GM23338 (cell line): ENCODE measurements at regions not wholly inside any gene's neighbourhood (a gene's known extent, or its start where the extent isn't known, plus 50 kb on each side); places are given as distances from the start of the nearest gene placed in this dataset.

Experiments
- CREB1 ChIP-seq: fragments of 250-450 bp; sonication (Bioruptor Pico); IDR thresholded peaks from 2 replicates; pipeline ENCODE4 v1.5.0; 2020; ENCODE audit warnings: low read depth, mild to moderate bottlenecking, moderate library complexity
- CTCF ChIP-seq, 2 experiments: fragments of 200-600 bp in 1 of 2; sonication (generic) in 1 of 2; conservative IDR thresholded peaks; 2 replicates each; pipeline versions ENCODE4 v1.5.1 to v1.6.1; 2016 to 2017; ENCODE audit warnings: antibody characterized with exemption in 2 of 2, low read depth in 2 of 2, mild to moderate bottlenecking in 2 of 2, moderate library complexity in 1 of 2
- EZH2phosphoT487 ChIP-seq: fragments of 200-600 bp; sonication (generic); IDR thresholded peaks from one replicate; pipeline ENCODE4 v1.8.1; 2018; ENCODE audit warnings: antibody characterized with exemption; ENCODE audit not compliant: unreplicated experiment
- JUNB ChIP-seq: IDR thresholded peaks from one replicate; pipeline ENCODE4 v1.6.1; 2016; ENCODE audit warnings: antibody characterized with exemption; ENCODE audit not compliant: unreplicated experiment
- NANOG ChIP-seq: IDR thresholded peaks from 2 replicates; pipeline ENCODE4 v1.6.1; 2016; ENCODE audit warnings: antibody characterized with exemption, borderline replicate concordance
- POLR2AphosphoS5 ChIP-seq: IDR thresholded peaks from 2 replicates; pipeline ENCODE4 v1.6.1; 2016; ENCODE audit warnings: antibody characterized with exemption, low read depth
- STAT1 ChIP-seq: IDR thresholded peaks from one replicate; pipeline ENCODE4 v1.6.1; 2016; ENCODE audit warnings: antibody characterized with exemption; ENCODE audit not compliant: unreplicated experiment
- ZNF114 ChIP-seq: fragments of 250-450 bp; sonication (Bioruptor Pico); IDR thresholded peaks from 2 replicates; pipeline ENCODE4 v1.5.0; 2020; ENCODE audit warnings: mild to moderate bottlenecking, moderate library complexity
- ZNF331 ChIP-seq: fragments of 250-450 bp; sonication (Bioruptor Pico); IDR thresholded peaks from 2 replicates; pipeline ENCODE4 v1.5.0; 2020; ENCODE audit warnings: low read depth, mild to moderate bottlenecking, moderate library complexity
- TF ChIP-seq, protein P1 (sequence below): fragments of 250-450 bp; sonication (Bioruptor Pico); IDR thresholded peaks from 2 replicates; pipeline ENCODE4 v1.5.0; 2020; ENCODE audit warnings: mild to moderate bottlenecking, moderate library complexity
- TF ChIP-seq, protein P2 (sequence below): IDR thresholded peaks from 2 replicates; pipeline ENCODE4 v1.6.1; 2016; ENCODE audit warnings: antibody characterized with exemption

DNA sequence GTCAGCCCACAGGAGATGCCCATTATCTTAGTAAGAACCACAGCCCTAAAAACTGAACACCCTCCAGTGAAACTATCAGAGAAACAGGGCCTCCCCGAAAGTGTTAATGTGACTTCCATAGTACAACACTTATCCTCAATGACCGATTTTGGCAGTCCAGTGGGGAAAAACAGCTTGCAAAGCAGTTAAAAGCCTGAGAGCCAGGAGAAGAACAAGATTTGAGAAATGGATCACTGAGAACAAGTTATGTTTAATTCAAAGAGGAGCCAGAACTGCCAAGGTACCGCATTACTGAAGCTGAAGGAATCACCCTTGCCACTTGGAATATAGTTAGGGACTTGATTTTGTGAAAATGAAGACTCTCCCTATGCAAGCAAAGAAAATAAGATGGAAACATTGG, 236.9 kb downstream of the QKI start (continued):
- TF ChIP-seq, protein P1, sequence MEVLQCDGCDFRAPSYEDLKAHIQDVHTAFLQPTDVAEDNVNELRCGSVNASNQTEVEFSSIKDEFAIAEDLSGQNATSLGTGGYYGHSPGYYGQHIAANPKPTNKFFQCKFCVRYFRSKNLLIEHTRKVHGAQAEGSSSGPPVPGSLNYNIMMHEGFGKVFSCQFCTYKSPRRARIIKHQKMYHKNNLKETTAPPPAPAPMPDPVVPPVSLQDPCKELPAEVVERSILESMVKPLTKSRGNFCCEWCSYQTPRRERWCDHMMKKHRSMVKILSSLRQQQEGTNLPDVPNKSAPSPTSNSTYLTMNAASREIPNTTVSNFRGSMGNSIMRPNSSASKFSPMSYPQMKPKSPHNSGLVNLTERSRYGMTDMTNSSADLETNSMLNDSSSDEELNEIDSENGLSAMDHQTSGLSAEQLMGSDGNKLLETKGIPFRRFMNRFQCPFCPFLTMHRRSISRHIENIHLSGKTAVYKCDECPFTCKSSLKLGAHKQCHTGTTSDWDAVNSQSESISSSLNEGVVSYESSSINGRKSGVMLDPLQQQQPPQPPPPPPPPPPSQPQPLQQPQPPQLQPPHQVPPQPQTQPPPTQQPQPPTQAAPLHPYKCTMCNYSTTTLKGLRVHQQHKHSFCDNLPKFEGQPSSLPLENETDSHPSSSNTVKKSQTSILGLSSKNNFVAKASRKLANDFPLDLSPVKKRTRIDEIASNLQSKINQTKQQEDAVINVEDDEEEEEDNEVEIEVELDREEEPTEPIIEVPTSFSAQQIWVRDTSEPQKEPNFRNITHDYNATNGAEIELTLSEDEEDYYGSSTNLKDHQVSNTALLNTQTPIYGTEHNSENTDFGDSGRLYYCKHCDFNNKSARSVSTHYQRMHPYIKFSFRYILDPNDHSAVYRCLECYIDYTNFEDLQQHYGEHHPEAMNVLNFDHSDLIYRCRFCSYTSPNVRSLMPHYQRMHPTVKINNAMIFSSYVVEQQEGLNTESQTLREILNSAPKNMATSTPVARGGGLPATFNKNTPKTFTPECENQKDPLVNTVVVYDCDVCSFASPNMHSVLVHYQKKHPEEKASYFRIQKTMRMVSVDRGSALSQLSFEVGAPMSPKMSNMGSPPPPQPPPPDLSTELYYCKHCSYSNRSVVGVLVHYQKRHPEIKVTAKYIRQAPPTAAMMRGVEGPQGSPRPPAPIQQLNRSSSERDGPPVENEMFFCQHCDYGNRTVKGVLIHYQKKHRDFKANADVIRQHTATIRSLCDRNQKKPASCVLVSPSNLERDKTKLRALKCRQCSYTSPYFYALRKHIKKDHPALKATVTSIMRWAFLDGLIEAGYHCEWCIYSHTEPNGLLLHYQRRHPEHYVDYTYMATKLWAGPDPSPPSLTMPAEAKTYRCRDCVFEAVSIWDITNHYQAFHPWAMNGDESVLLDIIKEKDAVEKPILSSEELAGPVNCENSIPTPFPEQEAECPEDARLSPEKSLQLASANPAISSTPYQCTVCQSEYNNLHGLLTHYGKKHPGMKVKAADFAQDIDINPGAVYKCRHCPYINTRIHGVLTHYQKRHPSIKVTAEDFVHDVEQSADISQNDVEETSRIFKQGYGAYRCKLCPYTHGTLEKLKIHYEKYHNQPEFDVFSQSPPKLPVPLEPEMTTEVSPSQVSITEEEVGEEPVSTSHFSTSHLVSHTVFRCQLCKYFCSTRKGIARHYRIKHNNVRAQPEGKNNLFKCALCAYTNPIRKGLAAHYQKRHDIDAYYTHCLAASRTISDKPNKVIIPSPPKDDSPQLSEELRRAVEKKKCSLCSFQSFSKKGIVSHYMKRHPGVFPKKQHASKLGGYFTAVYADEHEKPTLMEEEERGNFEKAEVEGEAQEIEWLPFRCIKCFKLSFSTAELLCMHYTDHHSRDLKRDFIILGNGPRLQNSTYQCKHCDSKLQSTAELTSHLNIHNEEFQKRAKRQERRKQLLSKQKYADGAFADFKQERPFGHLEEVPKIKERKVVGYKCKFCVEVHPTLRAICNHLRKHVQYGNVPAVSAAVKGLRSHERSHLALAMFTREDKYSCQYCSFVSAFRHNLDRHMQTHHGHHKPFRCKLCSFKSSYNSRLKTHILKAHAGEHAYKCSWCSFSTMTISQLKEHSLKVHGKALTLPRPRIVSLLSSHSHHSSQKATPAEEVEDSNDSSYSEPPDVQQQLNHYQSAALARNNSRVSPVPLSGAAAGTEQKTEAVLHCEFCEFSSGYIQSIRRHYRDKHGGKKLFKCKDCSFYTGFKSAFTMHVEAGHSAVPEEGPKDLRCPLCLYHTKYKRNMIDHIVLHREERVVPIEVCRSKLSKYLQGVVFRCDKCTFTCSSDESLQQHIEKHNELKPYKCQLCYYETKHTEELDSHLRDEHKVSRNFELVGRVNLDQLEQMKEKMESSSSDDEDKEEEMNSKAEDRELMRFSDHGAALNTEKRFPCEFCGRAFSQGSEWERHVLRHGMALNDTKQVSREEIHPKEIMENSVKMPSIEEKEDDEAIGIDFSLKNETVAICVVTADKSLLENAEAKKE (CRISPR knock-in tag) = no peak
- TF ChIP-seq ZNF114 (CRISPR knock-in tag) (no peak), CTCF (conservative IDR thresholded peaks at IDR 0.05; ENCODE audit: low read depth in 2 of 2) (no peak), NANOG (no peak), JUNB (no peak), POLR2AphosphoS5 (no peak), STAT1 (no peak), EZH2phosphoT487 (no peak), ZNF331 (no peak), CREB1 (CRISPR knock-in tag) (no peak)
- TF ChIP-seq, protein P2, sequence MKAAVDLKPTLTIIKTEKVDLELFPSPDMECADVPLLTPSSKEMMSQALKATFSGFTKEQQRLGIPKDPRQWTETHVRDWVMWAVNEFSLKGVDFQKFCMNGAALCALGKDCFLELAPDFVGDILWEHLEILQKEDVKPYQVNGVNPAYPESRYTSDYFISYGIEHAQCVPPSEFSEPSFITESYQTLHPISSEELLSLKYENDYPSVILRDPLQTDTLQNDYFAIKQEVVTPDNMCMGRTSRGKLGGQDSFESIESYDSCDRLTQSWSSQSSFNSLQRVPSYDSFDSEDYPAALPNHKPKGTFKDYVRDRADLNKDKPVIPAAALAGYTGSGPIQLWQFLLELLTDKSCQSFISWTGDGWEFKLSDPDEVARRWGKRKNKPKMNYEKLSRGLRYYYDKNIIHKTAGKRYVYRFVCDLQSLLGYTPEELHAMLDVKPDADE = no peak
